HepG2 (cell line): ENCODE measurements at regions not wholly inside any gene's neighbourhood (a gene's known extent, or its start where the extent isn't known, plus 50 kb on each side); places are given as distances from the start of the nearest gene placed in this dataset.

Experiments
- ATAC-seq: fragments of 200-7000 bp; cut with Tn5 transposase; 3 replicates; pipeline ENCODE4 v1.9.1; 2020; ENCODE audit warnings: mild to moderate bottlenecking, moderate library complexity
- BruUV-seq: library from RNA; stranded (reverse); fragments of 400-500 nt; replicated peaks from 2 replicates; lab custom pipeline; 2021; lab: Mats Ljungman, UMichigan
- CTCF ChIA-PET: fragments of 300-600 bp; formaldehyde crosslinking; extraction: SDS; loops from one replicate; lab custom pipeline; 2021; ENCODE audit warnings: low total read pairs, inconsistent platforms, low intra/inter-chr PET ratio; lab: Yijun Ruan, JAX
- POLR2A ChIA-PET: fragments of 350-600 bp; sonication (Branson Sonifier 250); formaldehyde crosslinking; loops from one replicate; lab custom pipeline; 2020; ENCODE audit warnings: antibody characterized with exemption, inconsistent platforms; lab: Yijun Ruan, JAX
- DNase-seq: peaks from one replicate; pipeline ENCODE4 v3.0.0-alpha.2; 2015; ENCODE audit warnings: low spot score
- FAIRE-seq: peaks from 3 replicates; lab custom pipeline; 2011; peaks lifted over from hg19 to GRCh38; lab: Jason Lieb, UNC
- H2AFZ ChIP-seq: one replicate; pipeline ENCODE4 v1.6.1; 2011; ENCODE audit warnings: low read length, inconsistent platforms
- H3K27ac ChIP-seq: fragments of 300-600 bp; 3 replicates; pipeline ENCODE4 v1.8.0; 2011; ENCODE audit warnings: mixed run types, mild to moderate bottlenecking, mixed read lengths, low read length, inconsistent platforms; ENCODE audit not compliant: insufficient read depth; ENCODE audit errors: extremely low read length
- H3K27me3 ChIP-seq, 2 experiments: fragments of 200-600 bp in 1 of 2; 2 replicates in 1 of 2; 3 replicates in 1 of 2; pipeline versions ENCODE4 v1.6.0 to v1.8.0; 2011; ENCODE audit warnings: low read length in 2 of 2, mild to moderate bottlenecking in 2 of 2, moderate library complexity in 2 of 2, inconsistent platforms in 1 of 2; ENCODE audit not compliant: insufficient read depth in 2 of 2, control insufficient read depth in 1 of 2
- H3K36me3 ChIP-seq, 2 experiments: fragments of 200-600 bp in 1 of 2; replicated peaks in 1 of 2; 2 replicates in 1 of 2; 3 replicates in 1 of 2; pipeline versions ENCODE4 v1.5.1 to v1.8.0; 2011; ENCODE audit warnings: low read length in 2 of 2, inconsistent platforms in 1 of 2; ENCODE audit not compliant: insufficient read depth in 2 of 2, control insufficient read depth in 1 of 2
- H3K4me1 ChIP-seq: 2 replicates; pipeline ENCODE4 v1.5.1; 2012; ENCODE audit warnings: low read length, inconsistent platforms; ENCODE audit not compliant: insufficient read depth
- H3K4me2 ChIP-seq: 2 replicates; pipeline ENCODE4 v1.6.0; 2011; ENCODE audit warnings: low read depth, low read length, inconsistent platforms
- H3K4me3 ChIP-seq, 3 experiments: fragments of 200-600 bp in 1 of 3; sonication (generic), shearing (Covaris generic) in 1 of 3; replicated peaks in 1 of 3; 2 replicates each; pipeline ENCODE4 v1.5.1; 2011 to 2016; ENCODE audit warnings: low read length in 3 of 3, inconsistent platforms in 2 of 3, low read depth in 2 of 3, mild to moderate bottlenecking in 2 of 3, control low read depth in 1 of 3, mixed read lengths in 1 of 3; ENCODE audit not compliant: insufficient read depth in 1 of 3
- H3K79me2 ChIP-seq: one replicate; pipeline ENCODE4 v1.6.1; 2011; ENCODE audit warnings: low read length, inconsistent platforms; ENCODE audit not compliant: insufficient read depth
- H3K9ac ChIP-seq: 2 replicates; pipeline ENCODE4 v1.6.0; 2011; ENCODE audit warnings: mild to moderate bottlenecking, low read depth, low read length, inconsistent platforms; ENCODE audit not compliant: insufficient read depth
- H3K9me3 ChIP-seq: 2 replicates; pipeline ENCODE4 v1.5.1; 2012; ENCODE audit warnings: mild to moderate bottlenecking, low read length
- H4K20me1 ChIP-seq: 2 replicates; pipeline ENCODE4 v1.6.0; 2011; ENCODE audit warnings: inconsistent platforms, mild to moderate bottlenecking, low read length, moderate library complexity; ENCODE audit not compliant: insufficient read depth
- MTA1 ChIP-seq: sonication (generic); formaldehyde crosslinking; IDR thresholded peaks from 2 replicates; pipeline ENCODE4 v1.4.0; 2020; ENCODE audit warnings: missing genetic modification reagents, mild to moderate bottlenecking, borderline replicate concordance
- THAP9 ChIP-seq: sonication (generic); formaldehyde crosslinking; IDR thresholded peaks from 2 replicates; pipeline ENCODE4; 2020; ENCODE audit warnings: missing genetic modification reagents, mild to moderate bottlenecking, borderline replicate concordance
- ZBTB21 ChIP-seq: sonication (generic); formaldehyde crosslinking; IDR thresholded peaks from 2 replicates; pipeline ENCODE4 v1.4.0; 2020; ENCODE audit warnings: missing genetic modification reagents
- ZBTB25 ChIP-seq: IDR thresholded peaks from 2 replicates; pipeline ENCODE4 v1.6.1; 2018; ENCODE audit warnings: missing genetic modification reagents
- ZBTB40 ChIP-seq, 2 experiments: fragments of 450-650 bp in 1 of 2; sonication (generic) in 1 of 2; formaldehyde crosslinking in 1 of 2; IDR thresholded peaks; 2 replicates each; pipeline versions ENCODE4 v1.6.1 to v1.8.0; 2016 to 2022; ENCODE audit warnings: antibody characterized with exemption in 1 of 2, mild to moderate bottlenecking in 1 of 2, missing genetic modification reagents in 1 of 2
- ZNF101 ChIP-seq: sonication (generic); formaldehyde crosslinking; IDR thresholded peaks from 2 replicates; pipeline ENCODE4 v1.4.0; 2020; ENCODE audit warnings: mild to moderate bottlenecking, low read depth, missing genetic modification reagents, borderline replicate concordance
- ZNF260 ChIP-seq: sonication (generic); formaldehyde crosslinking; IDR thresholded peaks from 2 replicates; pipeline ENCODE4 v1.4.0; 2020; ENCODE audit warnings: missing genetic modification reagents, low read depth, mild to moderate bottlenecking, borderline replicate concordance
- ZNF724P ChIP-seq: sonication (generic); formaldehyde crosslinking; IDR thresholded peaks from 2 replicates; pipeline ENCODE4 v1.8.0; 2022; ENCODE audit warnings: missing genetic modification reagents, borderline replicate concordance
- WGBS: methylation state at CpG from one replicate; pipeline ENCODE4 v1.1.6; 2017; ENCODE audit warnings: low lambda C conversion rate; 5-methylcytosine and 5-hydroxymethylcytosine counted together
- in situ Hi-C: cut with HindIII; loops from 2 replicates; pipeline ENCODE4 v1.10.0; 2017; ENCODE audit warnings: low pct_unique_long_range_greater_than_20kb; ENCODE audit not compliant: extremely low pct_ligation_motif_present
- intact Hi-C: fragments of 100-400 bp; cut with micrococcal nuclease; formaldehyde crosslinking; loops from one replicate; pipeline ENCODE4 v1.10.0; 2022; ENCODE audit not compliant: unreplicated experiment

- TF ChIP-seq MTA1 (CRISPR knock-in tag) (no peak), ZNF724P (CRISPR knock-in tag) (no peak), ZBTB25 (no peak), ZNF260 (CRISPR knock-in tag) (no peak), THAP9 (CRISPR knock-in tag) (no peak), ZNF101 (CRISPR knock-in tag) (no peak), ZBTB21 (no peak)
These were observed 389.3 kb downstream of the BMP4 start (continued) for GRCh38 chr14:53567236-53567780.

- H3K4me1 ChIP-seq, result no peaks in the 10 kb centered on the region
- H3K4me2 ChIP-seq, result no peak overlapping the region
- DNase-seq, result no peak
- no peak for ATAC-seq
- no peaks in the 10 kb centered on the region for H3K79me2 ChIP-seq
- peaks cover 10% of the 10 kb centered on the region; the same call in 1 of the 2 replicates for H3K9me3 ChIP-seq
- H3K27ac ChIP-seq, result no peak overlapping the region
- no peak overlapping the region for H3K9ac ChIP-seq
- no peaks in the 10 kb centered on the region for H3K36me3 ChIP-seq
- FAIRE-seq, result no peak
- intact Hi-C loops, result no loop called here
- H3K4me3 ChIP-seq, result no peak overlapping the region
- no TSS peak for BruUV-seq
- ChIA-PET CTCF (no interaction called here), POLR2A (no interaction called here)
- H3K27me3 ChIP-seq, result no peaks in the 10 kb centered on the region
- no peaks in the 10 kb centered on the region for H4K20me1 ChIP-seq
- in situ Hi-C loops, result no loop called here
- WGBS, result 12% methylated on average over 1 of the region's 1 CpG
- no peak overlapping the region for H2AFZ ChIP-seq
- TF ChIP-seq ZBTB40 (IDR thresholded peaks at IDR 0.05), result no peak
- TF ChIP-seq ZBTB40 (CRISPR knock-in tag; IDR thresholded peaks at IDR 0.05), result no peak
These were observed 391.8 kb downstream of the BMP4 start for GRCh38 chr14:53564870-53565269.
